ENCODE measurements at regions not wholly inside any gene's neighbourhood (a gene's known extent, or its start where the extent isn't known, plus 50 kb on each side); places are given as distances from the start of the nearest gene placed in this dataset.
"Not testable (repeated sequence)": the region's sequence is repeated elsewhere in the genome, so short reads cannot be mapped to it uniquely, and the experiment has no call there.

GRCh38 chr15:34637305-34637704 lies 53.9 kb upstream of the GOLGA8B start:
- Mint-ChIP-seq H3K4me3 (ENCODE audit: unreplicated experiment) (no peak overlapping the region), H3K9me3 (ENCODE audit: unreplicated experiment) (peaks cover 5% of the 10 kb centered on the region), H3K4me1 (ENCODE audit: unreplicated experiment) (no peaks in the 10 kb centered on the region), H3K27ac (ENCODE audit: unreplicated experiment) (no peak overlapping the region), H3K27me3 (ENCODE audit: unreplicated experiment) (peaks cover 6% of the 10 kb centered on the region), H3K36me3 (ENCODE audit: unreplicated experiment) (peaks cover 2% of the 10 kb centered on the region)
- DNase-seq (ENCODE audit: extremely low spot score, unreplicated experiment), result no peak
- TF ChIP-seq CTCF (IDR thresholded peaks at IDR 0.05), result no peak

- H3K27ac Mint-ChIP-seq (ENCODE audit: unreplicated experiment); H3K4me1 Mint-ChIP-seq (ENCODE audit: unreplicated experiment); H3K36me3 Mint-ChIP-seq (ENCODE audit: unreplicated experiment); DNase-seq (ENCODE audit: extremely low spot score, unreplicated experiment); H3K4me3 Mint-ChIP-seq (ENCODE audit: unreplicated experiment); H3K27me3 Mint-ChIP-seq (ENCODE audit: unreplicated experiment): not testable (repeated sequence)
- peaks cover 10% of the 10 kb centered on the region for H3K9me3 Mint-ChIP-seq (ENCODE audit: unreplicated experiment)
Measured at GRCh38 chr15:34633602-34634001, 50.2 kb upstream of the GOLGA8B start.
